Tibial artery (tissue), 4 donors: ENCODE measurements at regions not wholly inside any gene's neighbourhood (a gene's known extent, or its start where the extent isn't known, plus 50 kb on each side); places are given as distances from the start of the nearest gene placed in this dataset.

Experiments
- DNase-seq, 2 donors: peaks; one replicate each; pipeline ENCODE4 v3.0.0-alpha.2; 2019
- H3K27ac ChIP-seq, 2 donors: fragments of 200-600 bp; sonication (generic) in 1 of 2; 1 replicate in 1 of 2; 2 replicates in 1 of 2; pipeline ENCODE4 v1.5.1; 2018 to 2019; ENCODE audit warnings: mild to moderate bottlenecking in 1 of 2
- H3K27me3 ChIP-seq, 2 donors: fragments of 200-600 bp; sonication (generic) in 1 of 2; one replicate each; pipeline versions ENCODE4 v1.5.1 to v1.6.0; 2016 to 2019
- H3K36me3 ChIP-seq, 3 donors: fragments of 200-600 bp; sonication (generic) in 2 of 3; one replicate each; pipeline ENCODE4 v1.5.1; 2016 to 2019; ENCODE audit warnings: mild to moderate bottlenecking in 2 of 3
- H3K4me1 ChIP-seq, 4 donors: fragments of 200-600 bp; sonication (generic) in 2 of 4; 1 replicate in 3 of 4; 2 replicates in 1 of 4; pipeline ENCODE4 v1.5.1; 2016 to 2019
- H3K4me3 ChIP-seq, 2 donors: fragments of 200-600 bp; sonication (generic) in 1 of 2; 1 replicate in 1 of 2; 2 replicates in 1 of 2; pipeline ENCODE4 v1.5.1; 2018 to 2019; ENCODE audit warnings: mild to moderate bottlenecking in 2 of 2
- H3K9me3 ChIP-seq, 3 donors: fragments of 200-600 bp; sonication (generic) in 1 of 3; one replicate each; pipeline ENCODE4 v1.5.1; 2016 to 2019
- intact Hi-C: fragments of 100-400 bp; cut with DNase I; formaldehyde crosslinking; loops from one replicate; pipeline ENCODE4 v1.15.0; 2023; ENCODE audit warnings: low total_unique reads
- TF ChIP-seq, protein P1 (sequence below), 2 experiments: fragments of 200-600 bp in 1 of 2; fragments of 450-650 bp in 1 of 2; IDR thresholded peaks; one replicate each; pipeline ENCODE4 v1.5.1; 2017 to 2019; ENCODE audit warnings: antibody characterized with exemption in 2 of 2, mild to moderate bottlenecking in 1 of 2, moderate library complexity in 1 of 2

DNA sequence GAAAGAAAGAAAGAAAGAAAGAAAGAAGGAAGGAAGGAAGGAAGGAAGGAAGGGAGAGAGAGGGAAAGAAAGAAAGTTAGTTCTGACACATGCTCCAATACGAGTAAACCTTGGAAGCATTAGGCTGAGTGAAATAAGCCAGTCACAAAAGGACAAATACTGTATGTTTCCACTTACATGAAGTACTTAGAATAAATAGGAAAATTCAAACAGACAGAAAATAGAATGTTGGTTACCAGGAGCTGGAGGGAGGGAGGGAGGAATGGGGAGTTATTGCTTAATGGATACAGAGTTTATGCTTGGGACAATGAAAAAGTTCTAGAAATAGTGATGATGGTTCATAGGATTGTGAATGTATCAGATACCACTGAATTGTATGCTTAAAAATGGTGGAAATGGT lies 75.2 kb upstream of the CDH4 start:
- Histone ChIP-seq H3K27ac (no peak overlapping the region), H3K4me3 (no peak overlapping the region), H3K27me3 (no peaks in the 10 kb centered on the region), H3K4me1 (no peaks in the 10 kb centered on the region), H3K36me3 (no peaks in the 10 kb centered on the region), H3K9me3 (no peaks in the 10 kb centered on the region)
- intact Hi-C loops: no loop called here
- DNase-seq: no peak
- TF ChIP-seq, protein P1, sequence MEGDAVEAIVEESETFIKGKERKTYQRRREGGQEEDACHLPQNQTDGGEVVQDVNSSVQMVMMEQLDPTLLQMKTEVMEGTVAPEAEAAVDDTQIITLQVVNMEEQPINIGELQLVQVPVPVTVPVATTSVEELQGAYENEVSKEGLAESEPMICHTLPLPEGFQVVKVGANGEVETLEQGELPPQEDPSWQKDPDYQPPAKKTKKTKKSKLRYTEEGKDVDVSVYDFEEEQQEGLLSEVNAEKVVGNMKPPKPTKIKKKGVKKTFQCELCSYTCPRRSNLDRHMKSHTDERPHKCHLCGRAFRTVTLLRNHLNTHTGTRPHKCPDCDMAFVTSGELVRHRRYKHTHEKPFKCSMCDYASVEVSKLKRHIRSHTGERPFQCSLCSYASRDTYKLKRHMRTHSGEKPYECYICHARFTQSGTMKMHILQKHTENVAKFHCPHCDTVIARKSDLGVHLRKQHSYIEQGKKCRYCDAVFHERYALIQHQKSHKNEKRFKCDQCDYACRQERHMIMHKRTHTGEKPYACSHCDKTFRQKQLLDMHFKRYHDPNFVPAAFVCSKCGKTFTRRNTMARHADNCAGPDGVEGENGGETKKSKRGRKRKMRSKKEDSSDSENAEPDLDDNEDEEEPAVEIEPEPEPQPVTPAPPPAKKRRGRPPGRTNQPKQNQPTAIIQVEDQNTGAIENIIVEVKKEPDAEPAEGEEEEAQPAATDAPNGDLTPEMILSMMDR (IDR thresholded peaks at IDR 0.05): no peak

DNA sequence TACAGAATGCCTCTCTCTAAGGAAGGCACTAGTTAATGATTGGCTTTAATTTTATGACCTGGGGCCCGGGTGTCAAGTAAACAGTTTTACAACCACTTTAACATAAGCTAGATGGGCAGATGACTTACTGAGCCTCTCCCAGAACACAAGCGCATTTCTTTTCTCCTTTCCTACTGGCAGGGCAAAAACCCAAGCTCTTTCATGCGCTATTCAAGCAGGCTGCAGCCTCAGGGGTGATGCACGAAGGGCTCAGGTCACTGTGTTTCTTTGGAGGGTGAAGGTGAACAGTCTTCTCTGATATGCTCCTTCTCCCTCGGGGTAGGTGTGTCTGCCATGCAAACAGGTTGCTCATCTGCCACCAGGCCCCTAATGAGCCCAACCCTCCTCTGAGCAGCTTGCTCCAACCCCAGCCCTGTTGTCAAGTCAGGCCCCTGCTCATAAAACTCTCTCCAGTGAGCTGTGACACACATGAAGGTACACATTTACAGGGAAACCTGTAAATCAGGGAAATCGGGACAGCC lies 73.5 kb upstream of the CDH4 start:
- H3K27ac ChIP-seq: no peak overlapping the region
- H3K4me3 ChIP-seq: no peak overlapping the region
- H3K36me3 ChIP-seq: no peaks in the 10 kb centered on the region
- no peaks in the 10 kb centered on the region for H3K4me1 ChIP-seq
- intact Hi-C loops: no loop called here
- DNase-seq: no peak
- H3K9me3 ChIP-seq: no peaks in the 10 kb centered on the region
- no peaks in the 10 kb centered on the region for H3K27me3 ChIP-seq
- TF ChIP-seq, protein P1 (IDR thresholded peaks at IDR 0.05): no peak

DNA sequence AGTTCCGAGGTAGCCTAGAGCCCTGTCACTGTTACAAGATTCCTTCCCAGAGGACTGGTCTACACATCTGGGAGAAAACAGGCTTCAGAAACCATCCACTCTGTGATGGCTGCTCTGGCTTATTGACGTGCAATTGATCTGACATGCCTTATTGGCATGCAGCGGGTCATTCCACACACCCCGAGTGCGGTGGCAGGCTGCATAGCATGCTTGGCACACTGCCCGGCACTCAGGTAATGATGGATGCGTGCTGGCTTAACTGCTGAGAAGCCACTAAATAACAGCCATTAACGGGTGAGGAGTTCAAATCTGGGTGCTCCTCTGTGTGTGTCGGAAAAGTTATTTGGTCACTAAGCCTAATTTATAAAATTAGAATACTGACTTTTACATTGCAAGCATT lies 67.9 kb upstream of the CDH4 start:
- intact Hi-C loops: no loop called here
- no peak overlapping the region for H3K27ac ChIP-seq
- no peaks in the 10 kb centered on the region for H3K36me3 ChIP-seq
- no peak for DNase-seq
- no peaks in the 10 kb centered on the region for H3K4me1 ChIP-seq
- peaks cover 0 to 8% of the 10 kb centered on the region in 2 donors for H3K27me3 ChIP-seq
- TF ChIP-seq, protein P1 (IDR thresholded peaks at IDR 0.05): no peak
- H3K4me3 ChIP-seq: no peak overlapping the region
- H3K9me3 ChIP-seq: no peaks in the 10 kb centered on the region

DNA sequence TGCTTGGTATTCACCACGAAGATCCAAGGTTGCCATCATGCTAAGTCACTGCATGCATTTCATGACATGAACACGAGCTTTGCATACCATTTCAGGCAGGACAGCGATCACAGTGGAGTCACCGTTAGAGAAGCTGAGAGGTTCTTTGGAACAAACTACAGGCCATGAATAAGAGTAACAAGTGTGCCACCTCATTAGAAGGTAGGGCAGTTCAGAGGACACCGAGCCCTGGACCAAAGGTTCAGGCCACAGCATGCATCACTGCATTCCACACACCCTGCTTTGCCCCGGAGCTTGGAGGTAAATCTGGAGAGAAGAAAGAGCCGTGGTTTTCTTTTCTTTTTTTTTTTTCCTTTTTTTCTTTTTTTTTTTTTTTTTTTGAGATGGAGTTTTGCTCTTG lies 66.9 kb upstream of the CDH4 start:
- Histone ChIP-seq H3K36me3 (no peaks in the 10 kb centered on the region), H3K27me3 (peaks cover 0 to 8% of the 10 kb centered on the region in 2 donors), H3K4me3 (no peak overlapping the region), H3K27ac (no peak overlapping the region), H3K9me3 (no peaks in the 10 kb centered on the region), H3K4me1 (no peaks in the 10 kb centered on the region)
- intact Hi-C loops: no loop called here
- TF ChIP-seq, protein P1 (IDR thresholded peaks at IDR 0.05): no peak
- no peak for DNase-seq

DNA sequence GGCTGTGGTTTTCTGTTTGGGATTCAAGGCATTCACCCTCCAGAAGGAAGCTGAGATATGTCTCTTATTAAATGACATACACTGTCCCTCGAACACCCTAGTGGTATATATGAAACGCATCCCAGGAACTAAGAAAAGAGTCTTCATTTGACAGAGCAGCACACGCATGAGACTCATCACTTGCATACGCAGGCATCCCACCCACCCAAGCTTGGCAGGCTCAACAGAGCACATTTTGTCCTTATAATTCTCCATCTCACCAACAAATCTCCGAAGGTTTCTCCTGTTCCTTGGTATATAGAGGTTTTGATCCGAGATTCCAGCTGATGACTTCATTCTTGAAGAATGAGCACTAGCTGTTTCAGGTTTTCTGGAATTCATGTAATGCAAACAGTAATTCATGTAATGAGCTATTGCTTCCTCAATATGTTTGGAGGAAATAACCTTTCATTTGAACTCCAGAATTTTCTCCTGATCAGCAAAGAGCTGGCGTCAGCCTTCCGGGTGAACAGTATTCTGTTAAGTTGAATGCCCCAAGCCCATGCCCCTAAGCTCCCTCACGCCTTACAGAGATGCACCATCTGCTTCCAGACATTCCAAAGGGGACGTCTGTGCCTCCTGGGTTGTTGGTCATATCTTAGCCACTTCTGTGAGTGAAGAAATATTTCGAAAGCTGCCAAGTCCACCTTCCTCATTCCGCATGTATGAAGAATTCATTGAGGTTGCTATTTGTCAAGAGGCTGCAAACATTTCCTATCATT lies 66.0 kb upstream of the CDH4 start:
- Histone ChIP-seq H3K4me1 (no peaks in the 10 kb centered on the region), H3K9me3 (no peaks in the 10 kb centered on the region), H3K27ac (no peak overlapping the region), H3K27me3 (peaks cover 0 to 8% of the 10 kb centered on the region in 2 donors), H3K36me3 (no peaks in the 10 kb centered on the region), H3K4me3 (no peak overlapping the region)
- TF ChIP-seq, protein P1 (IDR thresholded peaks at IDR 0.05): no peak
- intact Hi-C loops: no loop called here
- DNase-seq: no peak
